HCT116 (cell line): ENCODE measurements at regions not wholly inside any gene's neighbourhood (a gene's known extent, or its start where the extent isn't known, plus 50 kb on each side); places are given as distances from the start of the nearest gene placed in this dataset.

Source experiments
- ATAC-seq: fragments of 200-7000 bp; cut with Tn5 transposase; 2 replicates; pipeline ENCODE4 v1.9.1; 2020; ENCODE audit warnings: mild to moderate bottlenecking, moderate library complexity
- BruUV-seq: library from RNA; stranded (reverse); fragments of 400-500 nt; replicated peaks from 2 replicates; lab custom pipeline; 2021; lab: Mats Ljungman, UMichigan
- CTCF ChIA-PET: fragments of 300-600 bp; sonication (Branson Sonifier 250); formaldehyde crosslinking; loops from one replicate; lab custom pipeline; 2021; ENCODE audit warnings: antibody characterized with exemption; lab: Charles Lee
- POLR2A ChIA-PET: fragments of 300-600, 350-600 bp; sonication (Branson Sonifier 250); formaldehyde crosslinking; loops from one replicate; lab custom pipeline; 2021; ENCODE audit warnings: antibody characterized with exemption; lab: Charles Lee
- RAD21 ChIA-PET, 2 experiments: fragments of 300-600 bp; sonication (Branson Sonifier 250); formaldehyde crosslinking; loops; one replicate each; lab custom pipeline; 2023; ENCODE audit warnings: low total read pairs in 2 of 2; ENCODE audit not compliant: uncharacterized antibody in 2 of 2, unreplicated experiment in 2 of 2, low non-redundant PET in 1 of 2; lab: Charles Lee
- DNase-seq: peaks from one replicate; pipeline ENCODE4 v3.0.0-alpha.2; 2010; ENCODE audit warnings: low read depth, low spot score
- H2AFZ ChIP-seq: fragments of 200-600 bp; shearing (Covaris generic), sonication (generic); 2 replicates; pipeline ENCODE4 v1.6.1; 2017; ENCODE audit warnings: low read depth, mixed run types, mixed read lengths, antibody characterized with exemption, low read length; ENCODE audit not compliant: poor library complexity, severe bottlenecking
- H3K27ac ChIP-seq: 2 replicates; pipeline ENCODE4 v1.5.1; 2012; ENCODE audit warnings: low read depth, low read length
- H3K27me3 ChIP-seq: fragments of 200-600 bp; sonication (generic); 2 replicates; pipeline ENCODE4 v1.6.1; 2016; ENCODE audit warnings: mixed run types, low read length, mixed read lengths; ENCODE audit not compliant: insufficient read depth
- H3K36me3 ChIP-seq, 2 experiments: fragments of 200-500 bp in 1 of 2; fragments of 200-600 bp in 1 of 2; sonication (Bioruptor generic) in 1 of 2; sonication (generic) in 1 of 2; 2 replicates each; pipeline versions ENCODE4 v1.5.1 to v1.6.1; 2014 to 2016; ENCODE audit warnings: low read length in 2 of 2, inconsistent platforms in 1 of 2, mixed read lengths in 1 of 2, mixed run types in 1 of 2; ENCODE audit not compliant: insufficient read depth in 2 of 2, control insufficient read depth in 1 of 2
- H3K4me1 ChIP-seq, 2 experiments: fragments of 200-600 bp in 1 of 2; sonication (generic) in 1 of 2; 2 replicates each; pipeline versions ENCODE4 v1.5.1 to v1.6.1; 2012 to 2017; ENCODE audit warnings: low read length in 2 of 2, inconsistent platforms in 1 of 2, mild to moderate bottlenecking in 1 of 2, mixed read lengths in 1 of 2, mixed run types in 1 of 2, moderate library complexity in 1 of 2; ENCODE audit not compliant: insufficient read depth in 2 of 2, control insufficient read depth in 1 of 2
- H3K4me2 ChIP-seq: fragments of 200-600 bp; sonication (generic); 2 replicates; pipeline ENCODE4 v1.6.1; 2017; ENCODE audit warnings: mixed run types, low read length, mixed read lengths
- H3K4me3 ChIP-seq, 2 experiments: fragments of 200-600 bp in 1 of 2; sonication (generic) in 1 of 2; replicated peaks in 1 of 2; 2 replicates each; pipeline ENCODE4 v1.5.1; 2011 to 2016; ENCODE audit warnings: low read length in 2 of 2, control low read depth in 1 of 2, low read depth in 1 of 2, mild to moderate bottlenecking in 1 of 2, mixed read lengths in 1 of 2, mixed run types in 1 of 2
- H3K79me2 ChIP-seq: fragments of 200-600 bp; sonication (generic); 2 replicates; pipeline ENCODE4 v1.6.1; 2017; ENCODE audit warnings: mild to moderate bottlenecking, mixed run types, low read length, moderate library complexity, mixed read lengths; ENCODE audit not compliant: insufficient read depth
- H3K9ac ChIP-seq: fragments of 200-600 bp; sonication (generic); 2 replicates; pipeline ENCODE4 v1.6.1; 2016; ENCODE audit warnings: low read length, mixed read lengths
- H3K9me2 ChIP-seq: fragments of 200-600 bp; sonication (generic), shearing (Covaris generic); 2 replicates; pipeline ENCODE4 v1.6.1; 2017; ENCODE audit warnings: mixed run types, mild to moderate bottlenecking, moderate library complexity; ENCODE audit not compliant: insufficient read depth
- H3K9me3 ChIP-seq, 2 experiments: fragments of 200-500 bp in 1 of 2; fragments of 200-600 bp in 1 of 2; sonication (Bioruptor generic) in 1 of 2; sonication (generic) in 1 of 2; 2 replicates each; pipeline ENCODE4 v1.6.1; 2014 to 2017; ENCODE audit warnings: low read length in 2 of 2, mixed read lengths in 2 of 2, inconsistent platforms in 1 of 2, low read depth in 1 of 2, mild to moderate bottlenecking in 1 of 2, mixed run types in 1 of 2, moderate library complexity in 1 of 2; ENCODE audit not compliant: control insufficient read depth in 1 of 2, insufficient read depth in 1 of 2
- H4K20me1 ChIP-seq: fragments of 200-600 bp; sonication (generic), shearing (Covaris generic); 2 replicates; pipeline ENCODE4 v1.6.1; 2017; ENCODE audit warnings: mixed run types, mild to moderate bottlenecking, moderate library complexity; ENCODE audit not compliant: insufficient read depth
- ELF1 ChIP-seq: IDR thresholded peaks from 2 replicates; pipeline ENCODE4 v1.6.1; 2012; ENCODE audit warnings: low read depth, borderline replicate concordance
- EZH2phosphoT487 ChIP-seq: fragments of 200-600 bp; IDR thresholded peaks from 2 replicates; pipeline ENCODE4 v1.6.1; 2018; ENCODE audit warnings: antibody characterized with exemption, borderline replicate concordance
- JUND ChIP-seq: IDR thresholded peaks from 2 replicates; pipeline ENCODE4 v1.6.1; 2012
- TCF7L2 ChIP-seq: IDR thresholded peaks from 2 replicates; pipeline ENCODE4 v1.7.0; 2011; ENCODE audit warnings: borderline replicate concordance, inconsistent platforms; ENCODE audit not compliant: insufficient read depth, insufficient read length; ENCODE audit errors: extremely low read depth
- YY1 ChIP-seq: IDR thresholded peaks from 2 replicates; pipeline ENCODE4 v1.6.1; 2011; ENCODE audit warnings: low read length, low read depth, moderate library complexity, mild to moderate bottlenecking; ENCODE audit not compliant: insufficient replicate concordance; ENCODE audit errors: extremely low read depth
- ZFX ChIP-seq: fragments of 450-650 bp; IDR thresholded peaks from 2 replicates; pipeline ENCODE4 v1.6.1; 2017
- ZNF274 ChIP-seq: fragments of 200-500 bp; sonication (Bioruptor generic); IDR thresholded peaks from 2 replicates; pipeline ENCODE4 v1.6.1; 2014; ENCODE audit warnings: mild to moderate bottlenecking, low read depth, low read length, inconsistent platforms
- intact Hi-C: fragments of 100-400 bp; cut with micrococcal nuclease; formaldehyde crosslinking; loops from 2 replicates; pipeline ENCODE4 v1.10.0; 2022
- TF ChIP-seq, protein P1 (sequence below), 3 experiments: fragments of 200-600 bp in 1 of 3; sonication (generic) in 1 of 3; IDR thresholded peaks in 2 of 3; conservative IDR thresholded peaks in 1 of 3; 2 replicates each; pipeline ENCODE4 v1.5.1; 2012 to 2017; ENCODE audit warnings: low read depth in 2 of 3, low read length in 2 of 3, antibody characterized with exemption in 1 of 3, borderline replicate concordance in 1 of 3, control low read depth in 1 of 3, mild to moderate bottlenecking in 1 of 3, mixed read lengths in 1 of 3, mixed run types in 1 of 3, moderate library complexity in 1 of 3; ENCODE audit not compliant: insufficient read depth in 1 of 3
- TF ChIP-seq, protein P2 (sequence below): IDR thresholded peaks from 2 replicates; pipeline ENCODE4 v1.6.1; 2011; ENCODE audit warnings: mild to moderate bottlenecking, low read length, moderate library complexity; ENCODE audit not compliant: insufficient replicate concordance; ENCODE audit errors: extremely low read depth

DNA sequence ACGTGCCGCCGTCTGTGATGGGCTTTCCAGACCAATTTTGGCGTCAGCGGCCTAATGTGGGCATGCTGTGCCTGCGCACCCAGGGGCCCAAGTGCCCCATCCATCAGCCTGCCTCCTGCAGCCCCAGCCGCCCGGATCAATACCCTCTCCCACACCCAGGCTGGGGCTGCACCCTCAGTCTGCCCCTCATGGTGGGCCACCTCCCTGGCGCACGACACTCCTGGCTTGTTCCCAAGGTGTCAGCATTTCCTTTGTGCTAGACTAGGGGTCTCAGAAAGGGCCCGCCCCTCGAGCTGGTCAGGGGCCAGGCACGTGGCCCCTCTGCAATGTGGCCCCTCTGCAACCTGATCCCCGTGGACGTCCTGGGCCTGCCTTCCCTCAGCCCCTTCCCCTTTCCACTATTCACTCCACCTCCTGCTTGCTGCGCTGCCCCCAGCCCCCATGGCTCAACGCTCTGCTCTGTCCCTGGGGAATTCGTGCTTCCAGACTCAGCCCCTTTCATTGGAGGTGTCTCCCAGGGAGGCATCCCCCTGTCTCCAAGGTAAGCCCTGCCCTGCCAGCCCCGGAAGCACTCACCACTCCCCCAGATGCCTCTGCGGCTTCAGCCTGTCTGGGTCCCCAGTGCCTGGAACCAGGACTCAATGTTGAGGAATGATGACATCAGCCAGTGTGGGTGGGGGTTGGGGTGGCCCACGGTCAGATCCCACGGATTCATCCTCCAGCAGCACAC is 130.8 kb downstream of the HMX1 start:
- TF ChIP-seq ELF1 = no peak
- intact Hi-C loops = no loop called here
- ATAC-seq (no peak), DNase-seq (no peak)
- Histone ChIP-seq H3K27ac (no peak overlapping the region), H3K4me3 (no peak overlapping the region), H3K4me1 (no peaks in the 10 kb centered on the region), H3K9me3 (no peaks in the 10 kb centered on the region), H3K4me2 (no peak overlapping the region), H3K36me3 (no peaks in the 10 kb centered on the region), H3K27me3 (no peaks in the 10 kb centered on the region), H4K20me1 (no peaks in the 10 kb centered on the region), H2AFZ (no peak overlapping the region), H3K79me2 (no peaks in the 10 kb centered on the region), H3K9me2 (no peaks in the 10 kb centered on the region), H3K9ac (no peak overlapping the region)
- no TSS peak for BruUV-seq
- RAD21 ChIA-PET = no interaction called here
- POLR2A ChIA-PET = no interaction called here
- CTCF ChIA-PET = no interaction called here

DNA sequence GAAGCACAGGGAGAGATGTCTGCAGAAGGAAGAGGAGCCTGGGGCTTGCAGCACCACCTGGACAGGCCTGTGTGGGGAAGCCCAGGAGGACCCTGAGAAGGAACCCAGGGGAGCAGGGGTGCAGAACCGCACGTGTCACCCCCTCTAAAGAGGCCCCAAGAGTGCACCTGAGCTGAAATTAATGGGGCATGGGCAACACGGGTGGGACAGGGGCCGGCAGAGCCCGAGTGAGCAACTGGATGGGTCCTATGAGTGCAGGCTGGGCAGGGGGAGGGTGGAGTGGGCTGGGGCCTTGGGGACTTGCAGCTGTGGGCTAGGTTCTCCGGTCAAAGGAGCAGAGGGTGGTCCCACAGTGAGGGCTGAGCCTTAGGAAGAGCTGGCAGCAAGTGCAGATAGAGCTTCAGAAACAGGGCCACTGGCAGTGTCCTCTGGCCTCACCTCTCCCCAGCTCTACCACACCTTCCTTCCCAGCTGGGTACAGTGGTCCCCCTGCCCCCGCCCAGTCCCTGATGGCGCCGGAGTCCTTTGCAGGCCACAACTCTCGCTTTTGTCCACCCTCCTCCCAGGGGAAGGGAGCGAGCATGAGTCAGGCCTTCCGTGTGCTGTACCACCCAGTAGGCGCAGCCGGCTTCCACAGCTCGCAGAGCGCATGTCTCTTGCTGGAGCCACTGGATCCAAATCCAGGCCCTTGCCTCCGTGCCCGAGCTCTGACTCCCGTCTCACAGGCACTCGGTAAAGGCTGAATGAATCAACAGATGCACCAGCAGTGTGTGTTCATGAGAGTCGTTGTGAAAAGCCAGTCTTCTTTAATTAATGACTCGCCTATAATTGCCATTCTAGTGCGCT is 131.6 kb downstream of the HMX1 start:
- no peaks in the 10 kb centered on the region for H3K4me1 ChIP-seq
- H4K20me1 ChIP-seq = no peaks in the 10 kb centered on the region
- H3K9ac ChIP-seq = no peak overlapping the region
- H3K9me3 ChIP-seq = no peaks in the 10 kb centered on the region
- ATAC-seq (no peak), DNase-seq (no peak)
- ChIA-PET RAD21 (no interaction called here), POLR2A (no interaction called here), CTCF (no interaction called here)
- no peak overlapping the region for H2AFZ ChIP-seq
- BruUV-seq = no TSS peak
- no peaks in the 10 kb centered on the region for H3K79me2 ChIP-seq
- H3K27me3 ChIP-seq = no peaks in the 10 kb centered on the region
- no peaks in the 10 kb centered on the region for H3K36me3 ChIP-seq
- H3K4me3 ChIP-seq = no peak overlapping the region
- no peaks in the 10 kb centered on the region for H3K9me2 ChIP-seq
- intact Hi-C loops = no loop called here
- no peak overlapping the region for H3K27ac ChIP-seq
- H3K4me2 ChIP-seq = no peak overlapping the region
- TF ChIP-seq YY1 (no peak), ZNF274 (no peak), ELF1 (no peak), TCF7L2 (no peak), JUND (no peak), ZFX (no peak), EZH2phosphoT487 (no peak)
- TF ChIP-seq, protein P1, sequence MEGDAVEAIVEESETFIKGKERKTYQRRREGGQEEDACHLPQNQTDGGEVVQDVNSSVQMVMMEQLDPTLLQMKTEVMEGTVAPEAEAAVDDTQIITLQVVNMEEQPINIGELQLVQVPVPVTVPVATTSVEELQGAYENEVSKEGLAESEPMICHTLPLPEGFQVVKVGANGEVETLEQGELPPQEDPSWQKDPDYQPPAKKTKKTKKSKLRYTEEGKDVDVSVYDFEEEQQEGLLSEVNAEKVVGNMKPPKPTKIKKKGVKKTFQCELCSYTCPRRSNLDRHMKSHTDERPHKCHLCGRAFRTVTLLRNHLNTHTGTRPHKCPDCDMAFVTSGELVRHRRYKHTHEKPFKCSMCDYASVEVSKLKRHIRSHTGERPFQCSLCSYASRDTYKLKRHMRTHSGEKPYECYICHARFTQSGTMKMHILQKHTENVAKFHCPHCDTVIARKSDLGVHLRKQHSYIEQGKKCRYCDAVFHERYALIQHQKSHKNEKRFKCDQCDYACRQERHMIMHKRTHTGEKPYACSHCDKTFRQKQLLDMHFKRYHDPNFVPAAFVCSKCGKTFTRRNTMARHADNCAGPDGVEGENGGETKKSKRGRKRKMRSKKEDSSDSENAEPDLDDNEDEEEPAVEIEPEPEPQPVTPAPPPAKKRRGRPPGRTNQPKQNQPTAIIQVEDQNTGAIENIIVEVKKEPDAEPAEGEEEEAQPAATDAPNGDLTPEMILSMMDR (IDR thresholded peaks at IDR 0.05 in 2 of 3, conservative IDR thresholded peaks at IDR 0.05 in 1 of 3; ENCODE audit: borderline replicate concordance in 1 of 3, insufficient read depth in 1 of 3, low read depth in 2 of 3, low read length in 2 of 3) = no peak
- TF ChIP-seq, protein P2, sequence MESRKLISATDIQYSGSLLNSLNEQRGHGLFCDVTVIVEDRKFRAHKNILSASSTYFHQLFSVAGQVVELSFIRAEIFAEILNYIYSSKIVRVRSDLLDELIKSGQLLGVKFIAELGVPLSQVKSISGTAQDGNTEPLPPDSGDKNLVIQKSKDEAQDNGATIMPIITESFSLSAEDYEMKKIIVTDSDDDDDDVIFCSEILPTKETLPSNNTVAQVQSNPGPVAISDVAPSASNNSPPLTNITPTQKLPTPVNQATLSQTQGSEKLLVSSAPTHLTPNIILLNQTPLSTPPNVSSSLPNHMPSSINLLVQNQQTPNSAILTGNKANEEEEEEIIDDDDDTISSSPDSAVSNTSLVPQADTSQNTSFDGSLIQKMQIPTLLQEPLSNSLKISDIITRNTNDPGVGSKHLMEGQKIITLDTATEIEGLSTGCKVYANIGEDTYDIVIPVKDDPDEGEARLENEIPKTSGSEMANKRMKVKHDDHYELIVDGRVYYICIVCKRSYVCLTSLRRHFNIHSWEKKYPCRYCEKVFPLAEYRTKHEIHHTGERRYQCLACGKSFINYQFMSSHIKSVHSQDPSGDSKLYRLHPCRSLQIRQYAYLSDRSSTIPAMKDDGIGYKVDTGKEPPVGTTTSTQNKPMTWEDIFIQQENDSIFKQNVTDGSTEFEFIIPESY = no peak
